LNCAP (cell line): ENCODE measurements at regions not wholly inside any gene's neighbourhood (a gene's known extent, or its start where the extent isn't known, plus 50 kb on each side); places are given as distances from the start of the nearest gene placed in this dataset.

ENCODE experiments used
- CTCF ChIP-seq: fragments of 450-650 bp; IDR thresholded peaks from 2 replicates; pipeline ENCODE4 v1.5.1; 2017; ENCODE audit warnings: mild to moderate bottlenecking

- no peak for TF ChIP-seq CTCF
Observed at GRCh38 chr4:177778623-177779022, 336.4 kb upstream of the AGA start.

- TF ChIP-seq CTCF = no peak
Observed at GRCh38 chr4:177785000-177785399, 342.8 kb upstream of the AGA start.

GRCh38 chr4:177789610-177790009 is 347.4 kb upstream of the AGA start:
- no peak for TF ChIP-seq CTCF

- no peak for TF ChIP-seq CTCF
Observed at GRCh38 chr4:177791188-177791587, 349.0 kb upstream of the AGA start.

GRCh38 chr4:177796841-177797240 is 354.6 kb upstream of the AGA start:
- TF ChIP-seq CTCF = no peak

- TF ChIP-seq CTCF = no peak
Observed at GRCh38 chr4:177798161-177798560, 355.9 kb upstream of the AGA start.

GRCh38 chr4:177802162-177802561 is 359.9 kb upstream of the AGA start:
- no peak for TF ChIP-seq CTCF

GRCh38 chr4:177802661-177803060 is 360.4 kb upstream of the AGA start:
- no peak for TF ChIP-seq CTCF
